ENCODE measurements at regions not wholly inside any gene's neighbourhood (a gene's known extent, or its start where the extent isn't known, plus 50 kb on each side); places are given as distances from the start of the nearest gene placed in this dataset.
"Not testable (repeated sequence)": the region's sequence is repeated elsewhere in the genome, so short reads cannot be mapped to it uniquely, and the experiment has no call there.

DNA sequence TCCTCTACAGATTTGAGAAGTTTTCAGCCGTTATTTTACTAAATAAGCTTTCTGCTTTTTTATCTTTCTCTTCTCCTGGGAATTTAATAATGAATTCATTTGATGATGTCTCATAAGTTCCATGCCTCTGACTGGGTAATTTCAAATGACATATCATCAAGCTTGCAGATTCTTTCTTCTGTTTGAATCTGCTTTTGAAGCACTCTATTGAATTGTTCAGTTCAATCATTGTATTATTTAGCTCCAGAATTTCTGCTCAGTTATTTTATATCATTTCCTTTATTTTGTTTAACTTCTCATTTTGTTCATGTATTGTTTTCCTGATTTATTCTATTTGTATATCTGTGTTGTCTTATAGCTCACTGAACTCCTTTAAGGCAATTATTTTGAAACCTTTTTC, 196.9 kb upstream of the CNTNAP2 start:
- no peak for DNase-seq (ENCODE audit: low read depth)

DNA sequence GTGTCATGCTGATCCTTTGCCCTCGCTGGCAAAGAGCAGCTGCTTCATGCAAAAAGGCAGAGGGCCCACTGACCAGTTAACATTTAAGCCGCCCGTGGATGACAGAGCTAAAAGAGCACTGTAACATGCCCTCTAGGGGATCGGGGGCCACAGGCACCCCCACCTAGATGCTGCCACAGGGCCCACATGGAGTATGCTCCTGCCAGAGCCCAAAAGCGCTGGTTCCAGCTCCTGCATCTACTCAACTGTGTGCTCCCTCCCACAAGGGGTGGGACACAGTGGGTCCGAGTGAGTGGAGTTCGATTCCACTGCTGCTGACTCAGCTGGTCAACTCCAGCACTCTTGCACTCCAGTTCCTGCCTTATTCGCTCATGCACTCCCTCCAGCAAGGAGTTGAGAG, 199.8 kb upstream of the CNTNAP2 start:
- no peak for DNase-seq (ENCODE audit: low read depth)

DNA sequence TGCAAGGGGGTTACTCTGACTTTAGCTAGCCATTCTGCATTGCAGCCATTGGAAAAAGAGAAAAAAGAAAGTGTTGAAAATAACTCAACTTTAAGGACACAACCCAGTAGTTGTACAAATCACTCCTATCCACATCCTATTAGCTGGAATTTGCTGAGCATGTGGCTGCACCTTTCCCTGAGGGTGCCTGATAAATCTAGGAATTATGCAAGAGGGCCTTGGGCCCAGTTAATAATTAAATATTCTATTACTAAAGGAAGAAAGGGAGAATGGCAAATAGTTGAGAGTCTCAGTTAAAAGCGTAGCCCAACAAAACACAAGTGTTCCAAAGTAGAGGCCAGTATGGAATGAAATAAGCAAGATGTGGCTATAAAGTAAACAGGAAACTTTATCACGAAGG, 200.9 kb upstream of the CNTNAP2 start:
- no peak for DNase-seq (ENCODE audit: low read depth)

DNA sequence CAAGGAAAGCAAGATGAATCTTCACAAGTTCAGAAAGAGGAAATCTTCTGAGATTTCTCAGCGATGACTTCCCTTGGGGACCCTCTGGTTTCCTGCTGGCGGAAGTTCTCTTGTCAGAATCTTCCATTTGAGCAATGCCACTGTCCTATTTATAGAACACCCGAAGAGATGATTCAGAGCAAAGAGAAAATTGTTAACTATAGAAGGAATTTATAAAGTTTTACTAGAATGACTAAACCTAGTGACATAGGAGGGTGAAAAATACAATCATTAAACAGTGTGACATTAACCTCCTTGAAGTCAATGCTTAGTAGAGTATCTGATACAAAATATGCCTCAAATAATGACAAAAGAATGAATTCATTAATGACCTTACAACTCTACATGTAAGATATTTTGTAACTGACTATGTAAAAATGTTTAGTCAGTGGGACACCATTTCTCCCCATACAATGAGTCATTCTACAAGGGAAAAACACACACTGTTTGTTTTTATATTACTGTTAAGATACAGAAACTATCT, 206.5 kb upstream of the CNTNAP2 start:
- DNase-seq (ENCODE audit: low read depth) = no peak

DNA sequence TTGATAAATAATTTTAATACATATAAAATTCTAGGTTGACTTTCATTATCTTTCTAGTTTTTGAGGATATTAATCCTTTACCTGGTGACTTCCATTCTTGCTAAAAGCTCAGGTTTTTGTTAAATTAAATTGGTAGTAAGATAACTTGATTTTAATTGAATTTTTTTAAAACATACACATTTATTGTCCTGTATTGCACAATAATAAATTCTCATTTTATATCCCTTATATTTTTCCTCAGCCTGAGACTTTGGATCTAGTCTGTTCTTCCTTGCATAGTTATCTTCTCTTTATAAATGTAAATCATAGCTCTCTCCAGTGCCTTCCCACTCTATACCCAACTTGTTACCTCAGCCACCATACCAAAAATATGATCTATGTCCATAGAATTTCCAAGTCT, 212.9 kb upstream of the CNTNAP2 start:
- no peak for DNase-seq (ENCODE audit: low read depth)

DNA sequence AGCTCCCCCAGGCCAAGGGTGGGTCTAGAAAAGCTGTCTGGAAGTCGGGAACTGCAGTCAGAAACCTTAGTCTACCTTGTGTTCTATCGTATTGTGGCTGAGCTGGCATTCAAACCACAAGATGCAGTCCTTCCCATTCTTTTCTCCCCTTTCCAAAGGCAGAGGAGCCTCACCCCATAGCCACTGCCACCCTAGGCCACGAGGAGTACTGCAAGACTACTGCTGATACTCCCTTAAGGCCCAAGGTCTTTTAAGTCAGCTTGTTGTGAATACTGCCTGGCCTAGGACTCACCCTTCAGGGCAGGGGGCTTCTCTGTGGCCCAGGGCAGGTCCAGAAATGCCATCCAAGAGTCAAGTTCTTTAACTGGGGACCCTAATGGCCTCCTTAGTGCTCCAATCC, 214.5 kb upstream of the CNTNAP2 start:
- DNase-seq (ENCODE audit: low read depth) = no peak

DNA sequence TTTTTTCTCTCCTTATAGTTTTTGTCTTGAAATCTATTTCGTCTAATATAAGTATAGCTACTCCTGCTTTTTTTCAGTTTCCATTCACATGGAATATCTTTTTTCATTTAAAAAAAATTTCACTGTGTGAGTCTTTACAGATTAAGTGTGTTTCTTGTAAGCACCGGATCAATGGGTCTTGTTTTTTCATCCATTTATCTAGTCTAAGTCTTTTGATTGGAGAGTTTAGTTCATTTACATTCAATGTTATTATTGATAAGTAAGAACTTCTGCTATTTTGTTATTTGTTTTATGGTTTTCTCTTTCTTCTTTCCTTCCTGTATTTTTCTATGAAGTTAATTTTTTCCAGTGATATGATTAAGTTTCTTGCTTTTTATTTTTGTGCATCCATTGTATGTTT, 216.7 kb upstream of the CNTNAP2 start:
- no peak for DNase-seq (ENCODE audit: low read depth)

DNA sequence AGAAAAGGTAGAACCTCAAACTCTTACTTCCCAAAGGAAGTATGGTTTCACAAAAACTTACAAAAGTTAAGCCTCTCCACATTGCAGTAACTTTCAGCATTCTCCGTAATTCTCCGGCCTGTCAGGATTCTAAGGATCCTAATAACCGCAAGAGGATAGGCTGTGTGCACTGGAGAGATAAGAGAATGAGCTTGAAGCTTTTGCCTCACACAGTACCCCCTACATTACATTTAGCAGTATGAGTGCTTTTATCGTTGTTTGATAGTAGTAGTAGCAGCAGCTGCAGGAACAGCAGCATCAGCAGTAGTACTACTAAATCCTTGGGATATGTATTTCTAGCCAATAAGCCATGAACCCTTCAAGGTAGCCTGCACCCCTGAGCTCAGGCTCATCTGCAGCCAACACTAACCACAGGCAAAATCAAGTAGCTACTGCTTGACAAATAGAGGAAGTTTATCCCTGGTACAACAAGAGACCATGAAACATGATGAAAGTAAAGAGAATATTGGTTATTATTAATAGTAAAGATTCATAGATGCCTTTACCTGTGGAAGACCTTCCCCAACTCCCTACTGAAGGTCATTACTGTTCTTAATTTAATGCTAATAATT, 222.6 kb upstream of the CNTNAP2 start:
- DNase-seq (ENCODE audit: low read depth) = no peak

DNA sequence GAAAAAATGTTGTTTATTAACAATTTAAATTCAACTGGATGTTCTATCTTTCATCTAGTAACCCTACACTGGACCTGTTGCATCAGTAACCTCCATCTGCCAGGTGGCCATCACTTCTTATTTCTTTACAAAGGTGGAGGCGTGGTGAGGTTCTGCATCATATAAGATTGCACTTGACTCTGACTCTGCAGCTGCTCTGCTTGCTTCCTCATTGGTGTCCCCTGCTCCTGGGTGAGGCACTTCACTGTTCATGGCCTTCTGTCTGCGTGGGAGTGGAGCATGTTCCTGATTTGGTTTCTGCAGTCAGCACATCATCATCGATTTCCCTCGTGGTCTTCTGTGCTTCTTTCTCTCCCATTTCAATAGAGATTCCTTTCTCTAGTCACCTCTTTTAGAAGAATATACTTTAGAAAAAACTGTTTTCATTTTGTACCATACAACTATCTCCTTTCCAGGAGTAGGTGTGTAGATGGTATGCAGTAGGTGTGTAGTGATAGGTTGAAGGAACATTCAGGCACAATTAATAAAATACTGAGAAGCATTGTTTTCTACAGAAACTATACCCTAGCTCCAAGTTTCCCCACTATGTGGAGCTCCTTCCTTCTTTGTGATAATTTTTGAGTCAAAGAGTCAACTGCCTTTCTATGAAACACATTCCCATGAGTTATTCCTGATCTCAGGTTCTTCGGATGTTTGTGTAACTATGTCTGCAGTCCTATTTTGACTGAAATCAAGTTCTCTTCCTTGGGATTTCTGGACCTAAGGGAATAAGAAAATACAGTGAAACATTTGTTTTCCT, 231.7 kb upstream of the CNTNAP2 start:
- no peak for DNase-seq (ENCODE audit: low read depth)

DNA sequence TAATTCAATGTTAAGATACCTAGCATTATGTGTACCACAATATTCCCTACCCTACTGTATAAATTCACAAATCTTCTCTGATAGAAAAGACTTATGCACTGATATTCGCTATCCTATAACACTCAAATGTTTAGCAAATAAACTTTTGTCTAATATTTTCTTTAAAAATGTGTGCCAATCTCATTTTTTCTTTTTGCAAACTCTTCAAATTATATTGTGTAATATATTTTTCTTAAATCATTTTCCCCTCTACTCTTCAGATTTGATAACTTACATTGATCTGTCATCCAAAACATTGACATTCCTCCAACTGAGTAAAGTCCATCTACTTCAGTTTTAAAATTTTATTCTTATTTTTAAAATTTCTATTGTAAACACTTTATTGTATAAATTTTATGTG, 240.2 kb upstream of the CNTNAP2 start:
- no peak for DNase-seq (ENCODE audit: low read depth)

DNA sequence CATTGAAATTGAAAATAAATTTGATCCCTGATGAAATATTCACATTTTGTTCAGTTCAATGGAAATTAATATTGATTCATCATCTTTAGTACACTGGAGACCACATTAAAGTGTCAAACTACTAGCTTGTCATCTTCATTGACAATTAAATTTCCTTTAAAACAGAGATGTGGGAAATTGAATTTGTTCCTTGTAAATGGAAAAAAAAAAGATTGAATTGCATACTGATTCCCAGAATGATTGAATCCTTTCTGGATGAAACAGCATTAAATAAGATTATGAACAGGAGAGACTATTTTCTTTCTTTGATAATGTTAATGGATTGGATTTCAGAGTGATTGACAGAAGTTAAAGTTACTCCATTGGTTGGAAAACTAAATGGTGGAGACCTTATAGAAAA, 241.3 kb upstream of the CNTNAP2 start:
- no peak for DNase-seq (ENCODE audit: low read depth)

DNA sequence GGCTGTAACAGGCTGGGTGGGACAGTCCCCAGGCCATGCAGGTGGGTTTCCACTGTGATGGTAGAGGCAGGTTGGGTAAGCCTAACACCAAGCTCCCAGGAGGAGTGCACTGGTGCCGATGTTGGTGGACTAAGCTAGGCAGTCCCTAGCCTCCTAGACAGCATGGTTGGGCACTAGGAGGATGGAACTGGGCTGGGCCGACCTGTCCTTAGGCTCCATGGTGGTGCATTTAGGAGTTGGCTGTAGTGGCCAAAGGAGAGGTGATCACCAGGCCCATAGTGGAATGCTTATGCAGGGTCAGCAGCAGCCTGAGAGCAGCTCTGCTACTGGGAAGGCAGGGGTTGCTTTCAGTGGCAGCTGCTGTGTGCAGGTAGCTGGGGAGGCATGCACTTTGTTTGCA, 247.7 kb upstream of the CNTNAP2 start:
- no peak for DNase-seq (ENCODE audit: low read depth)

DNA sequence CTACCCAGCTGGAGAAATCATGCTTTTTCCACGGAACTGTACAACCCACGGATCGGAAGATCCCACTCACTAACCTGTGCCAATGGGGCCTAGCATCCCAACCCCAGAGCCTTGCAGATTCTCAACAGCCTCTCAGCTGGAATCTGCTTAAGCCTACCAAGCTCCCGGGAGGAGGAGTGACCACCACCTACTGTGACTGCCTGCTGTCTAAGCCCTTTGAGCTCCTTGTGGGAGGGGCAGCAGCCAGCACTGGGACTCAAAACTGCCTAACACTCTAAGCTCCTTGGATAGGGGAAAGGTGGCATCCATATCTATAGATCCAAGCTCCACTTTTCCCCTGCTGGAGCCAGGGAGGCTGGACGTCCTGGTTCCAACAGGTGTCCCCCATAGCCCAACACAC, 254.4 kb upstream of the CNTNAP2 start:
- DNase-seq (ENCODE audit: low read depth) = no peak

DNA sequence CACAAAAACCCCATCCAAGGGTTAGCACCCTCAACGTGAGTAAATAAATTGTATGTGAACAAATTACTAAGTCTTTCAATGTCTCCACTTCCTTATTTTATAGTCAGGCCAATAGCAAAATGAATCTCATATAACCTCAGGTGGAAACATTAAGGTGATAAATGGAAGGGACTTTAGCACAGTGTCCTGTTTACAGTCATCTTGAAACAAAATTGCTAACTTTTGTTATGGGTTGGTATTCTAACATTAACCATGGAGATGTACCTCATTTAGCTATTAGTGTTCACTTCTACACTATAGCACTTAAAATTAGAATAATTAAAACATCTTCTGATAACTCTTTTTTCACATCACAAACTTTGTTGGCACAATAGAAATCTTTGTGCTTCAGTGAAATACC, 255.8 kb upstream of the CNTNAP2 start:
- DNase-seq (ENCODE audit: low read depth) = no peak

DNA sequence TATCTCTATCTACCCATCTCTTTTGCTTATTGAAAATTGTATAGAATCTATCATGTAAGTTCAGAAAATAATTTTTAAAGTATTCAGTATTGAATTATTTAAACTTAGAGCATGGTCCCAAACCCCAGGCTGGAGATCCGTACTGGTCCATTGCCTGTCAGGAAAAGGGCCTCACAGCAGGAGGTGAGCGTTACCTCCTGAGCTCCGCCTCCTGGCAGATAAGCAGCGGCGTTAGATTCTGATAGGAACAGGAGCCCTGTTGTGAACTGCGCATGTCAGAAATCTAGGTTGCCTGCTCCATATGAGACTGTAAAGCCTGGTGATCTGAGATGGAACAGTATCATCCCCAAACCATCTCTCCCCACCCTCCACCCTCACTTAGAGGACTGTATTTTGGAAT, 266.0 kb upstream of the CNTNAP2 start:
- no peak for DNase-seq (ENCODE audit: low read depth)

DNA sequence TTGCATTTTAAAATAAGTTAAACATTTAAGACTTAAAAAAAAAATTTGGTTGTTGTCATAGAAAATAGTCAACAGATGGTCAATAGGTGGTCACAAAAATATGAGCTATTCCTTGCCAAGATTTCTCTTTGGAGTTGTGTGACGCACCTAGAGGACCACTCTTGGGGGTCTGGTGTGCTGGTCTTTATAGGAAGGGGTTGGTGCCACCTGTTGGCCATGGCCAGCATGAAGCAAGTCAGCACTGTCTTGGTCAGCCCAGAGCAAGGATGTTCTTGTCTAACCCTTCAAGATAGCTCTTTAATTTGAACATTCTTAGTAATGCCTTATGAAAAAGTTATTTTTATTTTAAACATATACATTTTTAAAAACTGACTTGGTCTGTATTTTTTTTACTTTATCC, 267.9 kb upstream of the CNTNAP2 start:
- DNase-seq (ENCODE audit: low read depth) = no peak

DNA sequence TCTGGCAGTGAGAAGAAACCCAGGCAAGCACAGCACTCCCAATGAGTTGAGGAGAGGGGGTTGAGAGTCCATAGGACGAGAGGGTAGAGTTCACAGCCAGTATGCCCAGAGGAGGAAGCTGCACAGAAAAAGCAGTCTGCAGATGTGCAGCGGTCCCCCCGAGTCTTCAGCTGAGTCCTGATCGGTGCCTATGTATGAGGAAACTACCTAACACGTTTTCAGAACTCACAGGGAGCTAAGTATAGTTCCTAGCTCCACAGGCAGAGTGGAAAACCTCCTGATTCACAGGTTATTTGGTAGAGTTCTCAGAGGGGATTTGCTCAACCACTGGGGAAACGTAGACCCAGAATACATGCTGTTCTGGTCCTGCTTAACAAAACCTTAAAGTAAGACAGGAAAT, 271.3 kb upstream of the CNTNAP2 start:
- no peak for DNase-seq (ENCODE audit: low read depth)

DNA sequence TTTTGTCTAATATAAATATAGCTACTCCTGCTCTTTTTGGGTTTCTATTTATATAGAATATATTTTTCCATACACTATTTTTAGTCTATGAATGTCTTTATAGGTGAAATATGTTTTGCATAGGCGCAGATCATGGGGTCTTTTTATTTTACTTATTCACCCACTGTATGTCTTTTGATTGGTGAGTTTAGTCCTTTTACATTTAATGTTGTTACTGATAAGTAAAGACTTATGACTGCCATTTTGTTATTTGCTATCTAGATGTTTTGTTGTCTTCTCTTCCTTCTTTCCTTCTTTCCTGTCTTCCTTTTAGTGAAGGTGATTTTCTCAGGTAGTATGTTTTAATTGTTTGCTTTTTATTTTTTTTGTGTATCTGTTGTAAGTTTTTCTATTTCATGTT, 276.8 kb upstream of the CNTNAP2 start:
- DNase-seq (ENCODE audit: low read depth) = no peak

DNA sequence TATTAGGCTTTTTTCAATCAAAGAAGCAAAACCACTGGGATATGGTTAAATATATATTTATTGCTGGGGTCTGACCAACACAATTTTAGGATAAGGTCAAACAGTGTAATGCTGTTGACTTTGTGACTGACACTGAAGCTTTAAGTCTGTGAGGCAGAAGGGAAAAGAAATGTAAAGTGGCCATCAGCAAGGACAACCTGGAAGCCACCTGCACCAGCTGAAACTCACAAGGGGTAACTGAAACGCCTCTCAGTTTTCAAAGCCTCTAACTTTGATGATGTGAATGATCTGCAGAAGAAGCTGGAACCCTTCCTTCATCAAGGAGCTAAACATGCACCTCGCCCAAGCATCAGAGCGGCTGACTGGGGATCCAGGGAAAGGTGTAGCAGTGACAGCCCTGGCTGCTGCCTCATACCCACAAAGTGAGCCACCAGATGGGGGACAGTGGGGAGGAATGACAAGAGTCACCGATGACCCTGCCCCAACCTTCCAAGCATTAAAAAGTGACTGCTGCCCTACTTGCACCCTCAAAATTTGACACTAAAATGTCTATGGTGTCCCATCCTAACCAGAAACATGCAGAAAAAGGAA, 284.9 kb upstream of the CNTNAP2 start:
- no peak for DNase-seq (ENCODE audit: low read depth)

DNA sequence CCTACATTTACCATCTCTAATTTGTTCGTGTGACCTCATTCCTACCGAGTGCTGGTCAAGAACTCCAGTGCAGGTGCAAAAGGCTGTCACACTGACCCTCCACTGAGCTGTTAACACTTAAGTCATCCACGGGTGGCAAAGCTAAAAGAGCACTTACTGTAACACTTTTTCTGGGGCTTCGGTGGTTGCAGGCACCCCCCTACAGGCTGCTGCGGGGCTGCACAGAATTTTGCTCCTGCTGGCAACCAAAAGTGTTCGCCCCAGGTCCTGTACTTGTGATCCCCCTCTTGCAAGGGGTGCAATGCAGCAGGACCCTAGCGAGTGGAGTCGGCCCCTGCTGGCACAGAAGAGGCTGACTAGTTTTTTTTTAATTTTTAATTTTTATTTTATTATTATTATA, 298.9 kb upstream of the CNTNAP2 start:
- no peak for DNase-seq (ENCODE audit: low read depth)

DNA sequence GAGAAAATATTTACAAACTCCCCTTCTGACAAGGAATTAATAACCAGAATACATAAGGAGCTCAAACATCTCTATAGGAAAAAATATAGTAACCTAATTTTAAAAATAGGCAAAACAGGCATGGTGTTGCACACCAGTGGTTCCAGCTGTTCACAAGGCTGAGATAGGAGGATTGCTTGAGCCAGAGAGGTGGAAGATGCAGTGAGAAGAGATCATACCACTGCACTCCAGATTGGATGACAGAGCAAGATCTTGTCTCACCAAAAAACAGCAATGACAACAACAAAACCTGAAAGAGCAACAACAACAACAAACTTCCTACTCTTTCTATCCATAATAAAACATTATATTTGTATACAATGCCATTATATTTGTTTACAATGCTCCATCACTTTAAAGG, 304.4 kb upstream of the CNTNAP2 start:
- DNase-seq (ENCODE audit: low read depth) = no peak

DNA sequence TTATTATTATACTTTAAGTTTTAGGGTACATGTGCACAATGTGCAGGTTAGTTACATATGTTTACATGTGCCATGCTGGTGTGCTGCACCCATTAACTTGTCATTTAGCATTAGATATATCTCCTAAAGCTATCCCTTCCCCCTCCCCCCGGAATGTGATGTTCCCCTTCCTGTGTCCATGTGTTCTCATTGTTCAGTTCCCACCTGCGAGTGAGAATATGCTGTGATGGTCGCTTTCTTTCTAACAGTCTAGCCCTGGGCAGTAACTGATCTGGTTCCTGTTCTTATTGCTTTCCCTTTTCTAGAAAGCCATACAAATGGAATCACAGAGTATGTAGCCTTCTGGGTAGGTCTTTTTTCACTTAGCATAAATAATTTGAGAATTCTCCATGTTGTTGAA, 311.1 kb upstream of the CNTNAP2 start:
- DNase-seq (ENCODE audit: low read depth) = not testable (repeated sequence)

DNA sequence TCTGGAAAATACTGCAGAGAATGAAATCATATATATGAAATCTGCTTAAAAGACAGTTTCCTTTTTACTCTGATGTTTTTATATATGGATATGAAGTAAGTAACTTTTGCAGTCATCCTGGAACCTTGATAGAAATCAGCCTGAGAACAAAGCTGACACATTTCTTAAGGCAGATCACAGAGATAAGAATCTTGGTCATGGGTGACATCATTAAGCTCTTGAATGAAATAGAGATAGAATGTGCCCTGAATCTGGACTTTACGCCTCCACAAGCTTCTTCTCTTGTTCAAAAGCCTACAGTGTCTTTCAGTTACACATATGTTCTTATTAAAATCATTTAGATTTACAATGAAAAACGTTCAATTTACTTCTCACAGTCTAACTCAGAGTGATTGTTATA, 319.1 kb upstream of the CNTNAP2 start:
- no peak for DNase-seq (ENCODE audit: low read depth)

DNA sequence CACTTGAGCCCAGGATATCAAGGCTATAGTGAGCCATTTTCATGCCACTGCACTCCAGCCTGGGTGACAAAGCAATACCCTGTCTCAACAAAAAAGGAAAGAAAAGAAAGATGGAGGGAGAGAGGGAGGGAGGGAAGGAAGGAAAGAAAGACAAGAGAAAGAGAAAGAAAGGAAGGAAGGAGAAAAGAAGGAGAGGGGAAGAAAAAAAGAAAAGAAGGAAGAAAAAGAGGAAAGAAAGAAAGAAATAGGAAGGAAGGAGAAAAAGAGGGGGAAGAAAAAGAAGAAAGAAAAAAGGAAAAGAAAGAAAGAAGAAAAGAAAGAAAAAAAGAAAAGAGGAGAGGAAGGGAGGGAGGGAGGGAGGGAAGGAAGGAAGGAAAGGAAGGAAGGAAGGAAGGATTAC, 321.5 kb upstream of the CNTNAP2 start:
- DNase-seq (ENCODE audit: low read depth) = no peak

Measured in stimulated activated CD8-positive, alpha-beta memory T cell treated with anti-CD3 and anti-CD28 coated beads, Interleukin-15, amount 100 ng/mL, for 1 hour (primary cell).